ENCODE measurements at regions not wholly inside any gene's neighbourhood (a gene's known extent, or its start where the extent isn't known, plus 50 kb on each side); places are given as distances from the start of the nearest gene placed in this dataset.
"Not testable (repeated sequence)": the region's sequence is repeated elsewhere in the genome, so short reads cannot be mapped to it uniquely, and the experiment has no call there.

DNA sequence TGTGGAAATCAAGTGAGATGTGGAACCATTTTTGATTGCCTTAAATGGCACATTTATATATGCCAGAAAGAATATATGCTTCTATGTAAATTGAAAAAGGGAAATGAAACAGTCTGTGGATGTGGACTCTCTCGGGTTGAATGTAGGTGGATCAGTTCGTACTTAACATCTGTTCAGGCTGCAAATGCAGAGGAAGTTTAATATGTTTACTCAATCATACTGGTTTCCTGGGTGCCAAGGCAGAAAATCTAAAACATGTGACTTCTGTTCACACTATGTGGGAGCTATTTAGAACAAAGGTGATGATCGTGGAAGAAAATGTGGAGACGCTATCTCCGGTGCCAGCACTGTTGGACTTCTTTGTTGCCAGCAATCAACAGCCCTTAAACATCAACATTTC lies 1809.9 kb downstream of the ARAP2 start:
- TF ChIP-seq, protein P1, sequence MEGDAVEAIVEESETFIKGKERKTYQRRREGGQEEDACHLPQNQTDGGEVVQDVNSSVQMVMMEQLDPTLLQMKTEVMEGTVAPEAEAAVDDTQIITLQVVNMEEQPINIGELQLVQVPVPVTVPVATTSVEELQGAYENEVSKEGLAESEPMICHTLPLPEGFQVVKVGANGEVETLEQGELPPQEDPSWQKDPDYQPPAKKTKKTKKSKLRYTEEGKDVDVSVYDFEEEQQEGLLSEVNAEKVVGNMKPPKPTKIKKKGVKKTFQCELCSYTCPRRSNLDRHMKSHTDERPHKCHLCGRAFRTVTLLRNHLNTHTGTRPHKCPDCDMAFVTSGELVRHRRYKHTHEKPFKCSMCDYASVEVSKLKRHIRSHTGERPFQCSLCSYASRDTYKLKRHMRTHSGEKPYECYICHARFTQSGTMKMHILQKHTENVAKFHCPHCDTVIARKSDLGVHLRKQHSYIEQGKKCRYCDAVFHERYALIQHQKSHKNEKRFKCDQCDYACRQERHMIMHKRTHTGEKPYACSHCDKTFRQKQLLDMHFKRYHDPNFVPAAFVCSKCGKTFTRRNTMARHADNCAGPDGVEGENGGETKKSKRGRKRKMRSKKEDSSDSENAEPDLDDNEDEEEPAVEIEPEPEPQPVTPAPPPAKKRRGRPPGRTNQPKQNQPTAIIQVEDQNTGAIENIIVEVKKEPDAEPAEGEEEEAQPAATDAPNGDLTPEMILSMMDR (IDR thresholded peaks at IDR 0.05) = not testable (repeated sequence)
- not testable (repeated sequence) for TF ChIP-seq POLR2AphosphoS5, POLR2A (IDR thresholded peaks at IDR 0.05)
